HG02840 (cell line): ENCODE measurements at regions not wholly inside any gene's neighbourhood (a gene's known extent, or its start where the extent isn't known, plus 50 kb on each side); places are given as distances from the start of the nearest gene placed in this dataset.
A peak's percentile ranks its signal among the peaks of the same experiment; 100 is the strongest.

Experiments
- ATAC-seq: cut with Tn5 transposase; IDR thresholded peaks from one replicate; pipeline ENCODE4 v1.9.1; 2021; ENCODE audit warnings: mild to moderate bottlenecking, moderate library complexity, moderate number of reproducible peaks; ENCODE audit not compliant: unreplicated experiment, low FRiP score

DNA sequence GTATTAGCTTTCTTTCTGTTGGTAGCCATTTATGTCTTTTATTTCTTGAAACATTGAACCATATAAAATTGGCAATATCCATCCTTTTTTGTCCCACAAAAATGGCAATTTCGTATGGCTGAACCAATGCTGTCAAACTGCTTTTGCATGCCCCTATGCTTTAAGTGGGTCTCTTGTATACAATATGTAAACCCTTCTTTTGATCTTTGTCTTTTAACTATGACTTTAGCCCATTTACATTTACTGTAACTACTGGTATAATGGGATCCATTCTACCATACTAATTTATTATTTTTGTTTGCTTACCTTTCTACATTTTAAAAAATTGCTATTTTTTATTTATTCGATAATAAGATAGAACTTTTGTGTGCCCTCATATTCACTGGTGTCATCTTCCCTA, 93.4 kb downstream of the TENT4A start:
- no peak for ATAC-seq

DNA sequence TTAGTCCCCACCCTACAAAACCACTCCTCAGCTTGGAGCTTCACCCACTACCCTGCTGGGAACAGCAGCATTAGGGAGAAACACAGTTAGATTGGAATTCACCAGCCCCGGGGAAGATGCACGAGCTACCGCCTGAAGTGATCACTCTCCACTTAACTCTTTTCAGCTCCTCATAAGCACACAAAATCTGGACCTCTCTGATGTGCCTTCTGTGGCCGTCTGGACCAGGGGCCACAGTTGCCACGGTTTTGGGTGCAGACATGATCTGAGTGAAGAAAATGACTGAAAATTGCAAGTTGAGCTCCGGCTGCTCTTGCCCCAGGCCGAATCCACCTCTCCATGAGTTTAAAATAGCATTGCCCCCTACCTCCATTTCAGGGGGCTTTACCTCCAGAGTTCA, 95.2 kb downstream of the TENT4A start:
- no peak for ATAC-seq

DNA sequence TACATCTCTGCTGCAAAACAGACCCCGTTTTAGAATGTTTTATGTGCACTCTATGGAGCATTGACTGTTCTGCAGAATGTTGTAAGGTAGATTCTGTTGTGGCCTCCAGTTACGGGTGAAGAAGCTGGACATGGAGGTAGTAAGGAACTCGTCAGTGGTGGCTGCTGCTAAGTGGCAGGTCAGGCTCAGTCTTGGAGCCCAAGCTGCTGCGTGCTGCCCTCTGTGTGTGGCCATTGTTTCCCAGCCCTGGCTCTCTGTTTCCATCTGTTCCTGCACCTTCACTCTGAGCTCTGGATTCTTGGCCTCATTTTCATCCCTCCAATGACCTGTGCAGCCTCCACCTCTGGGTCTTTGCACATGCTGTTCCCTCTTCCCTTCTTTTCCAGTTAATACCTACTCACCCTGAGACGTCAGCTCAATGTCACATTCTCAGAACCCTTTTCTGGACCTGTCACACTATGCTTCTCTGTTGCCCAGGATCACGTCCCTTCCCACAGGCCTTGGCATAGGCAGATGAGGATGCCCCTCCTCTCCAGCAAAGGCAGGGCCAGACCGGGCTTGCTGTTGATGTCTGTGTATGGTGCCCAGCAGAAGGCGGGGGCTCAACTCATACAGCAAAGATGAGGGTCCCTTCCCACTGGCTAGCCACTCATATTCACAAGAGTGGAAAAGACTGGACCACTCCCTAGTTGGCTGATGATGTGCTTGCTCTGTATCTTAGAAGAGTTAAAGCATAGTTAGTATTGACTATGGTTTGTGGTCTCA, 97.6 kb downstream of the TENT4A start:
- ATAC-seq, result no peak

DNA sequence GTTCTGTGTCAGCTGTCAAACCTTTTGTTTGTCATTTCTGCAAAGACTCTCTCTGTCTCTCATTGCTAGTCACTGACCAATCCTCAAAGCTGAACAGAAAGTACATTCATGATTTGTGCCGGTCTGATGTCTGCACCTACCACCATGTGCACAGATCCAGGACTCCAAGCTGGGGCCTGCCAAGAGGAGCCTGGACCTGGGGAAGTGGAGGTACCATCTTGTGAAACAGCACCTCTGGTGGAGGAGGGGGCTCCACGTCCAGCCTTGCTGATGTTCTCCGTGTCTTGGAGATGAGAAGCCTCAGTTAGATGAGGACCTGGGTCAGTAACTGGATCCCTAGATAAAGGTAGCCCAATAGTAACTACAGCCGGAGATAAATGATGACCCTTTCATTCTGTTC, 98.9 kb downstream of the TENT4A start:
- ATAC-seq, result no peak

DNA sequence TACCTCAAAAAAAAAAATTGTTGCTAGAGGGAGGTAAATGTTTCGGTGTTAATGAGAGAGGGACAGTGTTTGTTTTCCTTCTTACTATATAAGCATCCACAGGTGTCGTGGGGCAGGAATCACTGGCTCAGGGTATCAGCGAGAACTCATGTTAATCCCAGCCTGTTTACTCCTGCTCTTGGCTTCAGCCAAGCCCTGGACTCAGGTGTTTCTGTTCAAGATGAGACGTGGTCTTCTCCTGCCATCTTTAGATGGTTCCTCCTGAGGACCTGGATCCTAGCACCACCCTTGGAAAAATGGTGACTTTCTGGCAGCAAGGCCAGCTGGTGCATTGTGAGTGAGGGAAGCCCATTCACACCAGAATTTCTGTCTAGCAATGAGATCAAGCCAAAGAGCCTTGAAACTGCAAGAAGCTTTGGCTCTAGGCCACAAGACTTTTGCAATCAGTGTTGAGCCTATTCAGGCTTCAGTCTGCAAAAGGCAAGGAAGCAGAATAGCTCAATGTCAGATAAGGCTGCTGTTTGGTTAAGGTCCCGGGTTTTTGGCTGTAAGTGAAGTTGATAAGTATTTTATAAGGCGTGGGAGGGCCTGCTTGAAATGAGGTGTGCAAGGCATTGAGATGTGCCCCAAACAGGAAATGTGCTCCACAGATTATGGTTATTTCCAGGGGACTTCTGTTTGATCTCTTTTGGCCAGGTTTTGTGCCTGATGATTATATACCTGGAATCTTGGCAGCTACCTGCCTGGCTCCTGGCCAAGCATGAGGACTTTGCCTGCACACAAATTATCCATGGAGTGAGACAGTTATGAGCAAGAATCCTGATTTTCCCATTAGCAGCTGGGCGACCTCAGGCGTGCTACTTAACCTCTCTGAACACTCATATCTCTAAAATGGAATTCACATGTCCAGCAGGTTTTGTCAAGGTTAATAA, 99.8 kb downstream of the TENT4A start:
- no peak for ATAC-seq

DNA sequence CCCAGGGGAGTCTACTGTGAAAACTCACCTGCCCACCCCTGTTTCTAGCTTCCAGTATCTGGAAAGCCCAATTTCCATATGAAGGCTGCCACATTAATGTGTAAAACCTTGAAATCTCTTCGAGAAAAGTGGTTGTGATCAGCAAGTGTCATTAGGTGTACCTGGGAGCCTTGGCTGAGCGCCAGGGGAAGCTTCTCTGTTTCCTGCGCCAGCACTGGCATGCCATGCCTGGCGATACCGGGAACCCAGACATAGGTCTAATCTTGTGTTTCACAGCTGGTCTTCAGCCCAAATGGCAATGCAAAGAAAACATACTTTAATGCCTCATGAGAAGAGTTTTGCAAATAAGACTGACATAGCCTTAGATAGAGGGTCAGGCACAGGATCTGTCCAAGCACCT, 101.6 kb downstream of the TENT4A start:
- no peak for ATAC-seq

DNA sequence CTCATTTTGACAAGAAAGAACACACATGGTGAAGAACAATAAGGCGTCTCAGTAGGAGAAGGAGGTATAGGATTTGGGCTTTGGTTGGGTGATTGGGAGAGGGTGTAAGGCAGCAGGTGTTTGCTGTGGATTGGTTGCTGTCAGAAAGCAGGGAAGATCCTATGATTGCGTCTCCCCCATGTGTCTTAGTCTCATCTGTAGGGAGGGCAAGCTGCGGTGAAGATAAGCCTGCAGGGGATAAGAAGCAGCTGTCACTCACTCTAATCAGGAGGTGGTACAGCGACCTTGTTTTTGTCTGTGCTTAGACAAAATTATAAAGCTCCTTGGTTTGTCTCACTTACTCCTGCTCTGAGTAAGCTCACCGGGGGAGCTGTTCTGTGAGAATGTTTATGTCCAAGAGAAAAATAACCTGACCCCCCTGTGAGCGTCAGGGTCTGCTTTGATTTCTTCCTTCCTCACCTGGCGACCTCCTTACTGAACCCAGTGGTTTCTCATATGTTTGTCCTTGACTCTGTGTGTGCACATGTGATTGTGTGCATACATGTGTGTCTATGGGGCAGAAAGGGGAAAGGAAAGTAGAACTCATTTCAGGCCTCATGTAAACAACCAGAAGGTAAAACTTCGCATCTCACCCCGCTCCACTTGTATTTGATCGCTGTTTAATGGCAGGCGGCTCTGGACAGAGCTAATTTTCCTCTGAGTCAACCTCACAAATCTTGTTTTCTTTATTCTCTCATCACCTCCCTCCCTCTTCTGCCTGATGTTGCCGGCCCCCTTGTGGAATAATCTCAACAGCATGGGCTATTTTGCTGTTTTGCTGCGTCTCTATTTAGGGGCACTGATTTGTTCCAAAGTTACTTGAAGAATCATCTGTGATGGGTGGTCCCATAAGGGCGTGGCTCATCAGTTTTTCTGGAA, 105.6 kb downstream of the TENT4A start:
- no peak for ATAC-seq

DNA sequence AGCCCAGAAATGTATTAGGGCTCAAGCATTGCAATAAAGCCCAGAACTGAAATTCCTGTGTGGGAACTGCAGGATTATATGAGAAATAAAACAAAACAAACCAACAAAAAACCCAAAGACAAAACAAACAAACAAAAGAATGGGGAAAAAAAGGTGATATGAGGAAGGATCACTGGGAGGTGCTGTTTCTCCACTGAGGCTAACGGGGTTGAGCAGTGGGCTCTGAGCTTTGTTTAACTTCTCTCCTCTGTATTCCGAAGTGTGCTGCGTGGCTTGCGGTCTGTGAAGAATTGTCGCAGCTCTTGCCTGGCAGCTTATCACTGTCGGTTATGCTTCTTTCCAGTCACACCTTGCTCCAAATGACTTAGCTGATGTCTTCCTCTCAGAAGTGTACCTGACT, 106.3 kb downstream of the TENT4A start:
- ATAC-seq, result no peak

DNA sequence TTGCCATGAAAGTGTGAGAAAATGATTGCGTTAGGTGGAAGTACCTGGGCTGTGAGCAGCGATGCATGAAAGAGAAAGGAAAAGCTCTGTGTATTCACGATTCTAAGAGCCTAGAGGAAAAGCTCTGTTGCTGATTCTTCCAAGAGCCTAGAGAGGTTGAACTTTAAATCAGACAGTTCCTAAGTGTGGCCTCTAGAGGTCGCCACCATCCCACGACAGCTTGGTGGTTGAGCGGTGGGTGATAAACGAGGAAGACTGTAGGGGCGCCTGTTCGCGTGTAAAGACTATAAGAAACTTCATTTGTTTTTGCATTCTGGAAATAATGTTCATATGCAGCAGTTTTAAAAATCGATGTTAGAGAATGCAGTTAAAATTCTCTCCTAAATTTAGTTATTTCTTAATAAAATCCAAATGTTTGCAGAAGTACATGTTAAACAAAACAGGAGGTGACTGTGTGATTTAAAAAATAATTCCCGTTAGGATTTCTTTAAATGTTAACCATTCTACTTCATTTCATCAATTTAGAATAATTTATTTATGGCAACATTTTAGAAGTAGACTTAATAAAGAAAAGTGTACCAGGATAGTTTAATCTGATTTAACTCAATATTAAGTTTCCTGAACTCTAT, 107.7 kb downstream of the TENT4A start:
- ATAC-seq, result no peak

DNA sequence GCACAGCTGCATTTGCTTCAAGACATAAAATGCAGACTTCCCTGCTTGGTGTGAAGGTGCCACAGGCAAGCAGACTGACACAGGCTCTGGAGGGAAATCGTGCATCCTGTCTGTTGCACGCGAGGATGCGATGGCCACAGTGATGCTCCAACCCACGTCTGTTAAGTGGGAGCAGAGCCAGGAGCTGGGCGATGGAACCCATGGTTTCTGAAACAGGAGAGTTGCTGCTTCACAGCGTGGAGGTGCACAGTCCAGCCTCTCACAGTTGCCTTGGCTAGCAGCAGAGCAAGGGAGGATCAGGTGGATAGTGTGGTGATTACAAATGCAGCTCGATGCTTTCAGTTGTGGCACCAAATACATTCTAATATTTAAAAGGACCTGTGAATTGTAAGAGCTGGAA, 108.8 kb downstream of the TENT4A start:
- no peak for ATAC-seq

DNA sequence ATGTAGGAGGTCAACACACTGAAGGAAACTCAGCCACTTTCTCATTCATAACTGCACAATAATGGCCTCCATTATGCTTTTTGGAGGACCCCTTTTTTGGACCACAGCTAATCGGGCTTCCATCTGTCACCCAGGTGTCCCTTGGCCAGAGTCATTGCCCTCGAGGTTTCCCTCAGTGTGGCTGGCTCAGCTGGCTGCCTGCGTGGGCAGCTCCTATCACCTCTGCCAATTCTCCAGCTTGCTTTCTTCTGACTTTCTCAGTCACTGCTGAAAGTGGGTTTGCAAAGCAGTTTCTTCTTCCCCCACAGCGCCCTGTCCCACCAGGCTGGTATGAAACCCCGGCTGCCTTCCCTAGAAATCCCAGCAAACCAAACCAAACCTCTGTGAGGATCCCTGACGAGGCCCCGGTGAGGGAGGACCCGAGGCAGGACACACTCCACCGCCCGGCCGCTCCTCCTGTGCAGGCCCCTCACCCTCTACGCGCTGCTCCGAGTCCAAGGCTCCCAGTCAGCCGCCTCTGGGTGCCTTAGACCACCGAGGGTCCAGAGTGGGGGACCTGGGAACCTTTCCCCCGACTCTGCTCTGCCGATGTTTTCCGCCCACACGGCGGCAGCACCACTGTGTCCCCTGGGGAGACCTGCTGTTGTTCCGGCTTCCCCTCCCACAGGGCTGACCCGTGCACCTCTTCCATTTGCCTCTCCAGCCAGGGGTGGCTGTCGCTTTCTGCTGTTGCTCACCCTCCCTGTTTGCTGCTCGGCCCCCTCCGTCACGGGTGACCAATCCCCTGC, 109.5 kb downstream of the TENT4A start:
- no peak for ATAC-seq

DNA sequence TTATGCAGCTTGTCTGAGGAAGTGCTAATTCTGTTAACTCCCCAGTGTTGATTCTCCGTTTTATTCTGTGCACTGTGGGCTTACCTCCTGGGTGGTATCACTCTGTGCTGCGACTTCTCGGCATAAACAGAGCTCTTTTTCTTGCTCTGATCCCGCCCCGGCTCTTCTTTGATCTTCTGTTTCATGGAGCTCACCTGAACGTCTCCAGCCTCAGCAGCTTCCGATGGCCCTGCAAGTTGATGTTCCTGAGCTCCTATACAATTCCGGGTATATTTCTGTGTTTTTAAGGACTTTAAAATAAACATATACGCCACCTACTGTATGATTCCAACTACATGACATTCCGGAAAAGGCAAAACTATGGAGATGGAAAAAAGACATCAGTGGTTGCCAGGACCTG, 110.8 kb downstream of the TENT4A start:
- no peak for ATAC-seq

DNA sequence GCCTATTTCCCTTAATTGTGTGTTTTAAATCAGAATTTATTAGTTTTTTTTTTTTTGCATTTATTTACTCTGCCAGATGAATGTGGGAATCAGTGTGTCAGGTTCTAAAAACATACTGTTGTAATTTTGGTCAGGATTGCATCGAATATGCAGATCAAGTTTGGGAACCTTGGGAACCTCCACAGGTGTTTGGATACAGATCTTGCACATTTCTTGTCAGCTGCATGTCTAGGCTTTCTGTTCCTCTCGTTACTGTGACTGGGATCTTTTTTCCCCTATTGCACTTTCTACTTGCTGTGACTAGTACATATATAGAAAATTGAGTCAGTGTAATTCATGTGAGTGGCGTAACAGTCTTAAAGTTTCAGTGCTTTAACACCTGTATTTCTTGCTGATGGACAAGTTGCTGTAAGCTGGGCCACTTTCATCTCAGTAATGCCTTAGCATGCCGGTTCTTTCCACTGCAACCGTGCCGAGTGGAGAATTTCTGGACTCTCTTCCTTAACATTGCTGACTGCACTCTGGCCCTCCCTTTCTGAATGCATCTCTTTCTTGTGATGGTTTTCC, 112.5 kb downstream of the TENT4A start:
- ATAC-seq, result no peak

DNA sequence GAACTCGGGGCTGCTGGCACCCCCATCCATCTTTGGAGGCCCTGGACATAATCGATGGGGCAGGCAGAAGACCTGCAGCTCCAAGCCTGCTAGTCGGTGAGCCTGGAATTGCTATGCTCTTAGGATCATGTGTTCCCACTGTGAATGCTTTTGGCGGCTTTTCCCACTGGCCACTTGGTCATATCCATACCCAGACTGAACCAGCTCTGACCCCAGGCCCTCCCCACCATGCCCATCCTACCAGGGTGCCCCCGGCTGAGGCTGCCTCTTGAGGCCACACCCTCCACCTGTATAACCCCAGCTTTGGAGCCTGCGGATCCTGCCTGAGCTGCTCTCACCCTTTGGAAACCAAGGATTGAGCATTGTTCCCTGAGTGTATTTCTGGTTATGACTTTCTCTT, 113.5 kb downstream of the TENT4A start:
- ATAC-seq, result no peak

DNA sequence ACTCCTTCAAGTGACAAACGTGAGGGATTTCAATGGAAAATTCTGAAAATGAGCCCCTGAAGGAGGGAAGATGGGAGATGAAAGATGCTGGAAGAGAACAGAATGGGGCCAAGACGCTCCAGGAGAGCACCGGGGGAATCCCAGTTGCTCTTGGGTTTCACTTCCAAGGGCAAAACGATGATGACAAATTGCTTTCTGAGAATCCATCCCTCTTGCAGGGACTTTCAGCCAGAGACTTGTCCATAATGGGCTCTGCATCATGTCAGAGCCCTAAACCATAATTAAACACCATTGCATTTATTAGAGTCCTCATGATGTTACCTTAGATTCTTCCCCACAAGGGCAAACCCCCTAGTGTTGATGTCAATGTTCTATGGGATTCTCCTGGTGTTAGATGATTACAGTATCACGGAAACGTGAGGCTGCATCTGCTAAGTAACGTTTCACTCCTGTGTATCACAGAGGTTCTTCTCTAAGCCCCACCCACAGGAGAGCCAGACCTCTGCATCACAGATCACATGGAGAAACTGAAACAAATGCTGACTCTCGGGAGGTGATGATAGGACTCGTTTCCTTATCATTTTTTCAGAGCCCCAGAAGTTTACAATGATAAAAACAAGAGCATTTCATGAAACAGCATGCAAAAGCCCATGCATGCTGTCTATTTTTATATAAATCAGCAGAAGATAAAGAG, 114.4 kb downstream of the TENT4A start:
- peak; percentile 63 for ATAC-seq

DNA sequence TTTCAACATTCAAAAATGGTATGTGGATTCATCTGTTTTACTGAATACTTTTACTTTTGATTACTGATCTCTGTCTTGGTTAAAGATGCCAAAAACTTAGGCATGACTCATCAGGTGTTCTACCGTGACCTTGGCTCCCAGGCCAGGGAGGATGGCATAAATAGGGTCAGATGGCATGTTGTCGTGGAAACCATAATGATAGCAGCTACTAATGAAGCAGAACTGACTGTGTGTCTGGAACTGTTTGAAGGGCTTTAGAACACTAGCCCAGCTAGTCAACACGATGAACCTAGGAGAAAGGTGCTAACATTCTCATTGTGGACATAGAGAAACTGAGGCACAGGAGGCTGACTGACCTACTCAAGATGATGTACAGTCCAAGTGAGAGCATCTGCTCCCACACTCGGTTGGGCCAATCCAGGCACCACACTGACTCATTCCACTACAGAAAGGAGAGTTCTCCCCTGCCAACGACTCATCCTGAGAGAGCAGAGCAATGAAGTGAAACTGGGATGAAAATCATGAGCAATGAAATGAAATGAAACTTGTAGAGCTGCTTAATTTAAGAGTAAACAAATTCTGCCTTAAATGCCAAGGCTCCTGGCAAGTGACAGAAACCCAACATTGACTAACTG, 116.0 kb downstream of the TENT4A start:
- peak; percentile 66 for ATAC-seq

DNA sequence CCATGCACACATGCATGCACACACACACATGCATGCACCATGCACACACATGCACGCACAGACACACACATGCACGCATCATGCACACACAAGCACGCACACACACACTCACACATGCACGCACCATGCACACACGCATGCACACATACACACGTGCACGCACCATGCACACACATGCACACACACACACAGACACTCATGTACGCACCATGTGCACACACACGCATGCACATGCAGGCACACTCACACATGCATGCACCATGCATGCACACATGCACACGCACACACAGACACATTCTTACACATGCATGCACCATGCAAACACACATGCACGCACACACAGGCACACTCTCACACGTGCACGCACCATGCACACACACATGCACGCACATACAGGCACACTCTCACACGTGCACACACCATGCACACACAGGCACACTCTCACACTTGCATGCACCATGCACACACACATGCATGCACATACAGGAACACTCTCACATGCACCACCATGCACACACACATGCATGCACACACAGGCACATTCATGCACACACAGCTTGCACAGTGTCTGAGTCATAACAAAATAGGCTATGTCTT, 117.5 kb downstream of the TENT4A start:
- ATAC-seq, result no peak
